Stimulated activated CD4-positive, alpha-beta T cell treated with anti-CD3 and anti-CD28 coated beads, TNF-alpha, amount 100 ng/mL, for 24 hours (primary cell): ENCODE measurements at regions not wholly inside any gene's neighbourhood (a gene's known extent, or its start where the extent isn't known, plus 50 kb on each side); places are given as distances from the start of the nearest gene placed in this dataset.
"Not testable (repeated sequence)": the region's sequence is repeated elsewhere in the genome, so short reads cannot be mapped to it uniquely, and the experiment has no call there.

Experiments used
- DNase-seq, 3 experiments: peaks; one replicate each; pipeline ENCODE4 v3.0.0-alpha.2; 2020; ENCODE audit warnings: low read depth in 3 of 3

DNA sequence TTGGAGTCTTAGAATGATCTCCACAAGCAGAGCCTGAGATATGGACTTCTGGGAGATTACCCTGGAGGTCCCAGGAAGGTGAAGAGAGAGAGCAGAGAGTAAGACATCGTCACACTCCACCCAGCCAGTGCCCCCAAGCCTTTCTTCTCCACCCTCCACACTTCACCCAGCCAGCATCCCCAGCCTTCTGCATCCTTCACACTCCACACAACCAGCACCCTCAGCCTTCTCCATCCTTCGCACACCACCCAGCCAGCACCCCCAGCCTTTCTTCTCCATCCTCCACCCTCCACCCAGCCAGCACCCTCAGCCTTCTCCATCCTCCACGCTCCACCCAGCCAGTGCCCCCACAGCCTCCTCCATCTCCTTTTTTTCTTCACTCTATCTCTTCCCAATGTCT, 603.9 kb upstream of the B3GAT1 start:
- no peak for DNase-seq

DNA sequence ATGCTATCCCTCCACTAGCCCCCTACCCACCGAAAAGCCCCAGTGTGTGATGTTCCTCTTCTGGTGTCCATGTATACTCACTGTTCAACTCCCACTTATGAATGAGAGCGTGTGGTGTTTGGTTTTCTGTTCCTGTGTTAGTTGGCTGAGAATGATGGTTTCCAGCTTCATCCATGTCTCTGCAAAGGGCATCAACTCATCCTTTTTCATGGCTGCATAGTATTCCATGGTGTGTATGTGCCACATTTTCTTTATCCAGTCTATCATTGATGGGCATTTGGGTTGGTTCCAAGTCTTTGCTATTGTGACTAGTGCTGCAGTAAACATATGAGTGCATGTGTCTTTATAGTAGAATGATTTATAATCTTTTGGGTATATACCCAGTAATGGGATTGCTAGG, 599.3 kb upstream of the B3GAT1 start:
- not testable (repeated sequence) for DNase-seq

DNA sequence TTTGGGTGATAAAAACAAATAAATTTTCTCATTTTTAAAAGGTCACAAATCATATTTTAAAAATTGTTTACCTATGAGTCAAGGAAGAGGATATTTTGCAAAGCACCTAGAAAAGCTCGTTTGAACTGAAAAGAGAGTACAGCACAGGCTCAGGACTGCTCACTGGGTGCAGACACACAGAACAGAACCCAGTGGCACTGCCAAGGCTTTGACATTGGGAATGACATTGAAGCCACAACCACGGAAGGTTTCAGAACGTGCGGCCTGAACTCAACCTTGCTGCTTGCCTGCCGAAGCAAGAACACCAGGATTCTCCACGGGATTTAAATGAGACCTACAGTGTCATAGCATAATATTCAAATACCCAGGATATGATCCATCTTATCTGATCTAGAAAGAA, 597.1 kb upstream of the B3GAT1 start:
- DNase-seq, result no peak

DNA sequence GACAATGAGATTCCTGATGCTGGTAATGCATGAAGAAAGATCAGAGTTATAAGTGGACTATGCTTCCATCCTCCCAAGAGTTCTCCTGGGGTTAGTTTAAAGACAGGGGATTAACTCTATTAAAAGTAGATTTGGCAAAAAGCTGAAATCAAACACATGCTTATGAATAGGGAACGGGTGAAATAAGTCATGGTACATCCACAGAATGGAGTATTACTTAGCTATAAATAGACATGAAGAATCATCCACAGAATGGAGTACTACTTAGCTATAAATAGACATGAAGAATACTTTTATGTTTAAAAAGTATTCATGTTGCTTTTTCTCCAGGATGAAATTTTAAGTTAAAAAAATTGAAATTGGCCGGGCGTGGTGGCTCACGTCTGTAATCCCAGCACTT, 596.4 kb upstream of the B3GAT1 start:
- no peak for DNase-seq

DNA sequence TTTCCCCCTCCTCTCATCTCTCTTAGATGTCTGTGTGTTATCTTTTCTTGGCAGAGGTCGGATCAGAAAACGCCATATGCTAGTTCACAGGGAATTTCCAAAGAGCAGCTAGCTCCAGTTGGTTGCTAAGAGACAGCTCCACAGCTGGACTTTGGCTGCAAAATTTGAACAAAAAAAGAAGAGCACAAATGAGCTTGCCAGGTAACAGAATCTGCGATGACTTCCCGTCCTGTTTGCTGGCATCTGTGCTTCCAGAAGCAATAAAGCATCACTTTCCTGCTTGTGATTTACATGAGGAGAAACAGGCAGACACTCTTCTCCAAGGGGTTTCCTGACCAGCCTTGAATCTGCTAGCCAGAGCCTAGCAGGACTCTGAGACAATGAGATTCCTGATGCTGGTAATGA, 596.0 kb upstream of the B3GAT1 start:
- DNase-seq, result no peak

DNA sequence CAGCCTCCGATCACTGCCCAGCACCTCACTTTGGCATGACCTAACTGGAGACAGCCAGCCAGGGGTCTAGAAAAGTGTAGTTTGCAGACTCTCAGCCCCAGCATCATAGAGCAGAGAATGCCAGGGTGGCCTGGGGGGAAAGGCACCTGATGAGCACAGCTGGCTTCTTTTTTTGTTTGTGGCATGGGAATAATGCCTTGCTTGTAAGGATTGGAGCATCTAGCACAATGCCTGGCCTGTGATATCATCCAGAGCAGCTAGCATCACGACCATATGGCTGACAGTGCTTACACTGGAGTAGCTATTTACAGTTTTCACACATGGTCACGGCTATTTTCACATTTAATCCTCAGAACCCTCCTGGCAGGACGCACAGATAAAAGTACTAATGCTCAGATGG, 594.8 kb upstream of the B3GAT1 start:
- DNase-seq, result no peak

DNA sequence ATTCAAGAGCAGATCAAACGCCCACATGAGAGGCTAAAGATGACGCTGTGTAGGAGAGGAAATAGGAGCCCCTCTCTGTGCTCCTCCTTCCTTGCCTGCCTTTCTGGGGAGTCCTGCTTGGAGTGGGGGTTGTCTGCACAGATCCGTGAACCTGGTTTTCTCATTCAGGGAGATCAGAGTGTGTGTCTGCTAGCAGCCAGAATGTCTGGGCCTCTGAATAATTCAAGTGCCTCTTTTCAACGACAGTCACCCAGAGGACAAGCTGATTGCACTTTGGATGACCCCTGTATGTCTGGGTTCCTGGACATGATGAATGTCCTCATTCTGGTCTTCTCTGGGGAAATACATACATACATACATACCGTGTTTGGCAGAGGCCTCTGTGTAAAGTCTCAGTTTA, 592.5 kb upstream of the B3GAT1 start:
- no peak for DNase-seq

DNA sequence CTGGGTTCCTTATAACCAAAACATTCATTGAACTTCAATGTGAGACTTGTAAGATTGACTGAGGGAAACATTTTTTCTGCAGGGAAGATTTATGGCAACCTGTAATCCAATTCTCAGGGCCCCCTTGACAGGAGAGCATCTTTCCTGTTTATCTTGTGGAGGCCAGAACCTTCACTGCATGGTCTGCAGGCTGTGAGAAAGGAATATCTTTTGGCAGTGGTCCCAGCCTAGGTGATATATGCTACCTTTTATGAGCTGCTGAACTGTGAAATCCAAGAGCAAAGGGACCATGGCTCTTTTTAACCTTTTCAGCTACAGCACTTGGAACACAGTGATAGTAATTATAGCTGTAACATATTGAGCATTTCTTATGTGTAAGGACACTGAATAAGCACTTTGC, 590.2 kb upstream of the B3GAT1 start:
- no peak for DNase-seq

DNA sequence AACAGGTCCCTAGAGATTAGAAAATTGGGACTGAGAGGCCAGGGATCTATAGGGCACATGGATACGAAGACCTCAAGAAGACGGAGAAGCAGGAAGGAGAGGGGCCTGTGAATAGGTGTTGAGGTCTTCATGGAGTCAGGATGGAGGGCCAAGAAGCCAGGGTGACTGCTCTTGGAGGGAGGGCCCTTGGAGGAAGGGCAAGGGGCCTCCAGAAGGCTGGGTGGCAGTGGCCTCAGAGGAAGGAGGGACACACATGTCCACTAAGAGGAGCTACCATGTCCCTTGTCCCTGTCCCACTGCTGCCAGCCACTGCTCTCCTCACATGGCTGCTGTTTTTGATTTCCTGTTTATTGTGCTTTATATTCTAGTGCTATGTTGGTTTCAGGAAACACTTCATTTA, 589.5 kb upstream of the B3GAT1 start:
- no peak for DNase-seq

DNA sequence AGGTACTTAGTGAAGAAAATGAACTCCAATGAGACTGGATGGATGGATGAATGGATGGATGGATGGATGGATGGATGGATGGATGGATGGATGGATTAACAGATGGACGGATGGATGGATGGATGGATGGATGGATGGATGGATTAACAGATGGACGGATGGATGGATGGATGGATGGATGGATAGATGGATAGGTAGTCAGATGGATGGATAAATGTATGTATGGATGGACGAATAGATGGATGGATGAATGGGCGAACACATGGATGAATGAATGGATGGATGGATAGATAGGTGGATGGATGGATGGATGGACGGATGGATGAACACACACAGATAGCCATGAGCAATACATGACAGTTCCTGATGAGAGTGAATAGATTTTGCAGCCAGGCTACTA, 589.0 kb upstream of the B3GAT1 start:
- not testable (repeated sequence) for DNase-seq

DNA sequence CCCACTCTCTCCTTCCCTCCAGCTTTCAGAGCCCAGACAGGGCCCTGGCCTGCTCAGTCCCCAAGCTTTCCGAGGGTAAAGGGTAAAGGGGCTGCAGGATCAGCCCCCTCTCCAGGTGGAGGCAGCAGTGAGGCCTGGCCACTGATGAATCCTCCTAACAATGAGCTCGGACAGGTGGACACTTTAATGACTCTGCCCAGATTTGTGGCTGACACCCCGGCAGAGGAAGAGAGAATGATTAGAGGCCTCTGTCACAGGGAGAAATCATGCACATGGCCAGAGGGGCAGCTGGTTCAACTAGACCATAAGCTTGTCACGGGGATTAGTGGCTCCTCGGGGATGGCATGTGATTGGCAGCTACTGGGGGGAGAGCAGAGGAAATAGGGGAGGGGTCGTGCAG, 587.5 kb upstream of the B3GAT1 start:
- no peak for DNase-seq

DNA sequence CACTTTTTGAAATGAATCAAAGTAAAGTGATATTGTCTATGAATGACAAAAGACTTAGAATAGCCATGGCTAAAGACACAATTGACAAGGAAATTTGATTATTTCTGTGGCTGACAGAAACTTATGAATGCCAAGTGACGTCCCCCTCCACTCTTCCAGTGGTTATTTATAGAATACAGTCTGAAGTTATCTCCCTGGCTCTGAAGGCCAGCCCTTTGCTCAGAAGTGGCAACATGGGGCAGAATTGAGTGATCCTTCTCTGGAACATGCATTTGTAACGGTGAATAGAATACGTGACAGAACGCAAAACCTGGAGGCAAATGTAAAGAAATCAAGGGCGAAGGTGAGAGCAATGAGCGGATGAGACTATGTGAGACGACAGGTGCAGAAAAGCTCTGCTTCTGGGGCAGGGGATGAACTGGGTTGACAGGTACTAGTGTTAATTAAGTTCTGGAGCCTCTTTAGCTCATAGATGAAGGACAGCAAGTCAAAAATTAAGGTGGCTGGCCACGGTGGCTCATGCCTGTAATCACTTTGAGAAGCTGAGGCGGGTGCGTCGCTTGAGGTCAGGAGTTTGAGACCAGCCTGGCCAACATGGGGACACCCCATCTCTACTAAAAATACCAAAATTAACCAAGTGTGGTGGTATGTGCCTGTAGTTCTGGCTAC, 585.7 kb upstream of the B3GAT1 start:
- no peak for DNase-seq

DNA sequence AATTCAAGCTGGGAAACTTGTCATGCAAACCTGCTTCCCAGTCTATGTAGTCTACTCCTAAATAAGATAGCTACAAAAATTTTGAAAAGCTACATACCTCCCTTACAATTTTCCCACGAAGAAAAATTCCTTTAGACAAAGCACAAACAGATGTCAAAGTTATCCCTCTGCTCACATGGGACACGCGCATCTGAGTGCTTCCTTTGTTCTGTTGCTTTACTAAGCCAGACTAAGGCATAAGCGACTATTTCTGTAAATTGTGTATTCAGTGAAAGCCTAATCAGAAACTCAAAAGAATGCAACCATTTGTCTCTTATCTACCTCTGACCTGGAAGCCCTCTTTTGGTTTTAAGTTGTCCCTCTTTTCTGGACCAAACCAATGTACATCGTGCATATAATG, 583.7 kb upstream of the B3GAT1 start:
- DNase-seq, result no peak

DNA sequence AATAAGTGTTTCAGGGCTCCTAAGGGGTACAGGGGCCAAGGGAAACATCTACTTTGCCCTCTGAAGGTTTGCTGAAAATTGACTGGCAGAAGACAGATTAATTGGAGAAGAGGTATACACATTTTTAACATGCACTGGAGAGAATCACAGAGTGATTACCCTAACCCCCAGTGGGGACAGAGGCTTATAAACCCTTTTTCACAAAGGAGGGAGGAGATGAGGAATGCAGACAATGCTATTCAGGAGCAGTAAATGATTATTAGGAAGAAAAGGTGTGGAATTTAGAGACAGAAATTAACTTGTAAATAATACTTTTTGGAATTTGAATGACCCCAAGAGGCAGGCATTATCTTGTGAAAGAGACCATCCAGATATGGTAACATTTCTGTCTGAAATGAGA, 582.4 kb upstream of the B3GAT1 start:
- no peak for DNase-seq

DNA sequence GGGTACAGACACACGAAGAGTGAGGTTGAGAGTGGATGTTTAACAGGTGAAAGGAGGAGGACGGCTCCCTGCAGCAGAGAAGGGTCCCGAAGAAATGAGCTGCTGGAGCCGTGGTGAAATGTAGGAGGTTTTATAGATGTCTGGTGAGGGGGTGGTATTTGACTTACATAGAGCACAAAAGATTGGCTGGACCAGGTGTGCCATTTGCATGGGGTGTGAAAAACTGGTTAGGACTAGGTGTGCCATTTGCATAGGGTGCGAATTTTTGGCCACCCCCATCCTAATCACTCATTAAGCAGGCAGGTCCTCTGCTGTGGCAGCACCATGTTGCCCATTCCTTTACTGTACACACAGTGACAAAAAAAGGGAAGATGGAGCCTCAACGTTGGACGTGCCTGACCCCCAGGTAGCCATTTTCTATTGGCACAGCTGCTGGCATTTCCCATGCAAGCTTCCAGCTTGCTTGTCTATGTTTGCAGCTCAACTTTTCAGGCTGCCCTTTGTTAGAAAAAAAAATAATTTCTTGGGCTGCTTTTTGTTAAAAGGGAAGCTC, 581.7 kb upstream of the B3GAT1 start:
- no peak for DNase-seq

DNA sequence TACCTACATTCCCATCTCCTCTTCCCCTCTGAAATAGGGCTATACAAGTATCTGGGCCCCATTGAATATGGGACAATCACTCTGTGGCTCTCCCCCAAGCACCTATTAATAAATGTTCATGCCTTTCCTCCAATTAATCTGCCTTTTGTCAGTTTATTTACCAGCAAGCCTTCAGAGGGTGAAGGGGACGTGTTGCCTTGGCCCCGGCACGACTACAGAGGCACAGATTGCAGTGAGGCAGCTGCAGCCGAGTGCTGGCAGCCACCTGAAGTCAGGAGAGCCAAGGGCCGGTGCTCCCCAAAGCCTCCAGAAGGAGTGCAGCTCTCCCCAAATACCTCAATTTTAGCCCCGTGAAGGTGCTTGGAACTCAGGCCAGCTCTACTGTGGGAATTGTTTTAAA, 580.9 kb upstream of the B3GAT1 start:
- DNase-seq, result no peak

DNA sequence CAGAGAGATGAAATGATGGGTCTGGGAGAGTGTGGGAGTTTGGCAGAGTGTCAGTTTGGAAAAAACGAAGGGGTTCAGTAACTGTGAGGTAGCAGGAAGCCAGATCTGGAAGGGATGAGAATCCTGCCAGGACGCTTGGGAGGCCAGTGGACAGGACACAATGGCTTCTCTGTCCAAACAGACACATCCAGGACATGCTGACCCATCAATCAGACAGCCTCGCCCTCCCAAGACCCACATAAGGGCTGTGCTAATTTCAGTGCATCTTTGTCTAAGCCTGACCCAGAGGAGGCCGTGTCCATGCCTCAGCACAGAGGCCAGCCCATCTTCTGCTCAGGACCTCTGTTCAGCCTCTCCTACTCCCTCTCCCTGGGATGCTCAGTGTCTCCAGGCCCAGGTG, 576.5 kb upstream of the B3GAT1 start:
- DNase-seq, result no peak

DNA sequence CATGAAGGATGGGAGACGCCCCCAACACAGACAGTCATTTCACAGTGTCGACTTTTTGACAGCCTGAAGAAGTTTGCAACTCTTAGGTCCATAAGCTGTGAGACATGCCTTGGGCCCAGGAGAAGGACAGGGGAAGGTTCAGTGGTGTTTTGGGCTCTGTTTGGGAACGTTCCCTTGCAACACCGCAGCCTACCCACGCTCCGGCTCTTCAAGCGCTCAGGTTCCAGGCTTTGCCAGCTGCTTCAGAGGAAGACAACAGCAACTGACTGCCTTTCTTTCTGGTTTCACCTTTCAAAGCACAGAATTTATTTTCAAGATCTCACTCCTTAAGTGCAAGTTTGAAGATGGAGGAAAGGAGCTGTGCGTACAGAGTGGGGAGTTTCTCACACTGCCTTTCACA, 575.8 kb upstream of the B3GAT1 start:
- no peak for DNase-seq

DNA sequence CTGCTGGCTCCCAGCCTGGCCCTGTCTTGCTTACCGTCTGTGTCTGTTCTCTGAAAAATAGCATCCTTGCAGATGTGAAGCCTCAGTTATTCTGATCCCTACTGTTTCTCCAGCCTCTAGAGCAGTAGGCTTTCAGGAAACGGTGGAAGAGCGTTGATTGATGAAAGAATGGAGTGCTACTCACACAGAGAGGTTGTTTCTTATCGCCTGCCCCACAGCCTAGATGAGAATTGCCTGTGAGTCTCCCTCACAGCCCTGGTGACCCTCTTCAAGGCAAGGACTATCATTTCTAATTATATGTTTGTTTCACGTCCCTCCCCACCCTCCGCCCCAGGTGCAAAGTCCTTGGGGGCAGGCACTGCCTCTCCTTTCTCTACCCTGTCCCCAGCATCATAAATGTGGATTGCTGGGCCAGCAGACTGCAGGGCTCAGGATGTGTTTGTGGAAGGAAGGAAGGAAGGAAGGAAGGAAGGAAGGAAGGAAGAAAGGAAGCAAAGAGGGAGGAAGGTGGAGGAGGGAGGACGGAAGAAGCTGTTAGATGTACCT, 575.3 kb upstream of the B3GAT1 start:
- no peak for DNase-seq

DNA sequence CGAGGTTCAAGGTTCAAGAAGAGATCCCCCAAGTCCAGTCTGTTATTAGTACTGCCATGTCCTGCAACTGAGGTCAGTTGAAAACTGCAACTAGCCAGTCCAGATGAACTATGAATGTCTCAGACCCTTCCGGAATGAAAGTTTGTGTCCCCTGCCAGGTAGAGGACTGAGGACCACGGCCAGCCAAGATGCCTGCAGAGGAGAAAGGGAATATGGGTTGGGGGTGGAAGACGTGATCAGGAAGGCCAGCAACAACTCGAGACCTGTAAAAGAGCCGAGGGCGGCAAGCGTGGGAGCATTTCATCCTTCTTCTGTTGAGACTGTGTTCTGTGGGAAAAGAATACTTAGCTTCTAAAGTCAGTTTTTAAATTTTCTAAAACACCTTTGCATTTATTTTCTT, 572.4 kb upstream of the B3GAT1 start:
- no peak for DNase-seq

DNA sequence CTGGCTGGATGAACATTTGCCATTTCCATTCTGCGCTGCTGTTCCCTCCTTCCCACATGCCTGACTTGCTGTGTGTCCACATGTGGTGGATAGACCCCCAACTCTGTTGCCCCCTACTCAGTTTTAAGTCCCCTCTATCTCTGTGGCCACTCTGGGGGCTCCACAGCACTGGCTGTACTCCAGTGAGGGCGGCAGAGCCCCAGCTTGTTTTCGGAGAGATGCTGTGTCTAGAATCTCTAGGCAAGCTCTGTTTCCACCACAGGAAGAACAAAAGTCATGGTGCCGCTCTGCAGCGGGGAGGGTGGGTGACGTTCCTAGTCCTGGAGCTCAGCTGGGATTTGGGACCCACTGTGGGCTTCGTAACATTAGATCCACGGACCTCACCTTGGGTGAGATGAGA, 570.4 kb upstream of the B3GAT1 start:
- DNase-seq, result not testable (repeated sequence)

DNA sequence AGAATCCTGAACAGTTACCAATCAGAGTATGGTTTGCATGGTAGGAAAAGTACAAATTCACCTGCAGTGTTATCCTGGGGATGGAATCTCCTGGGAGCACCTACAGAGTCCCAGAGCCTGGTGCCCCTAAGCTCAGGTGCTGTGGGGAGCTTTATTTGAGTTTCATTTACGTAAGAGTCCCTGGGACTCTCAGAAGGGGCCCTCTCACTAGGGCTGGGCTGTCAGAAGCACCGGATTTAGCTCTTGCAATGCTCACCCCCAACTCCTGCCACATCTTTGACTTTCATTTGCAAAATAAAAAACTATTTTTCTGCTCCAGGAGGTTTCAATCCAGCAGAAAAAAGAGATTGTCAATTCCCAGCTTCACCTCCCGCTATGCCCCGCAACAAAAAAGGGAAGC, 569.8 kb upstream of the B3GAT1 start:
- DNase-seq, result no peak

DNA sequence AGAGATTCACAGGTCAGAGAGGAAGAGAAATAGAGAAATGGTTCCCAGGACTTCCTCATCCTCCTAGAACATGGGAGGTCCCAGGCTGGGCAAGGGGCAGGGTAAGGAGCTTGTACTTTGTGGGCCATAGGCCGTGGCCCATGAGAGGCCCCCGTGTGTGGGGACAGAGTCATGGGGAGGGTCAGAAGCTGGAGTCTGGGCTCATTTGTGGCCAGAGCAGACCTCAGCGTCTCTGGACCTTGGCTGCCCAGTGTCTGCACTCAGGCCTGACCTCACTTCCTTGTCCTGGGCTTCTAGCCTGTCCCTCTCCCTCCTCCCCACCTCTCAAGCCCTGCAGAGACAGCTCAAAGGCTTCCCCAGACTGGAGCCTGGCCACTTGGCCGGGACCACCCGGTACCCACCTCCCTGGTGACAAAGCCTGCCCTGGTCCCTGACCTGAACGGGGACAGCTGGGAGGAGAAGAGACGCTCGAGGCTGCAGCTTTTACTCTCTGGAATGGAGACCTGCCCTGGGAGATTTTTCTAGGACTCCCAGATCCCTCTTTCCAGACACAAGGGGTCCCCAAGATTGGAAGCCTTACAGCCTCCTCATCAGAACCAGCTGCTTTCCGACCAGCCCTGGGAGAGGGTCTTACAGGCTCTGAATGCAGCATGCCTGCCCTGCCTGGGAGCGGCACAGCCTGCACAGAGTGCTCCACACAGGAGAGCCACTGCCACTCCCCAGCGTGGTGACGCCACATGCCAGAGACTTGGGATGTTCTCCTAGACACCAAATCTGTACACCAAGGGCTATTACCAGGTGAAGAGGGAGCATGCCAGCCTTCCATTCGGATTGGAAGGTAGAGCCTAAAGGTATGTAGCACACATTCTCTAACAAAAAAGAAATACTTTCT, 569.0 kb upstream of the B3GAT1 start:
- DNase-seq, result no peak
